GM12878 (cell line): ENCODE measurements at regions not wholly inside any gene's neighbourhood (a gene's known extent, or its start where the extent isn't known, plus 50 kb on each side); places are given as distances from the start of the nearest gene placed in this dataset.

Experiments
- ATAC-seq: fragments of 200-7000 bp; cut with Tn5 transposase; 3 replicates; pipeline ENCODE4 v1.9.1; 2020; ENCODE audit warnings: mild to moderate bottlenecking, moderate library complexity
- BruUV-seq: library from RNA; stranded (reverse); fragments of 400-500 nt; replicated peaks from 2 replicates; lab custom pipeline; 2021; lab: Mats Ljungman, UMichigan
- CTCF ChIA-PET: fragments of 300-600 bp; sonication (Branson Sonifier 250); formaldehyde crosslinking; extraction: SDS; loops from one replicate; lab custom pipeline; 2021; ENCODE audit warnings: inconsistent platforms; lab: Yijun Ruan, JAX
- POLR2A ChIA-PET: fragments of 350-600 bp; formaldehyde crosslinking; extraction: SDS; loops from one replicate; lab custom pipeline; 2021; ENCODE audit warnings: inconsistent platforms; lab: Charles Lee
- RAD21 ChIA-PET: fragments of 300-600 bp; sonication (Branson Sonifier 250); formaldehyde crosslinking; loops from one replicate; lab custom pipeline; 2023; ENCODE audit warnings: antibody characterized with exemption; ENCODE audit not compliant: unreplicated experiment; lab: Charles Lee
- SMC1A ChIA-PET: fragments of 300-600 bp; sonication (Branson Sonifier 250); formaldehyde crosslinking; loops from one replicate; lab custom pipeline; 2023; ENCODE audit not compliant: unreplicated experiment, uncharacterized antibody; lab: Charles Lee
- DNase-seq: peaks from one replicate; pipeline ENCODE4 v3.0.0-alpha.2; 2011; ENCODE audit warnings: low read depth, low spot score
- FAIRE-seq: peaks from 3 replicates; lab custom pipeline; 2011; peaks lifted over from hg19 to GRCh38; lab: Jason Lieb, UNC
- H2AFZ ChIP-seq: 2 replicates; pipeline ENCODE4 v1.6.0; 2011; ENCODE audit warnings: low read depth, low read length, control low read depth; ENCODE audit not compliant: control insufficient read depth
- H3K27ac ChIP-seq: 2 replicates; pipeline ENCODE4 v1.5.1; 2011; ENCODE audit warnings: control low read depth; ENCODE audit not compliant: control insufficient read depth, insufficient read depth
- H3K27me3 ChIP-seq, 2 experiments: replicated peaks in 1 of 2; 2 replicates each; pipeline versions ENCODE4 v1.6.0 to v1.6.1; 2011; ENCODE audit warnings: low read length in 1 of 2; ENCODE audit not compliant: control insufficient read depth in 2 of 2, insufficient read depth in 2 of 2
- H3K36me3 ChIP-seq, 2 experiments: 2 replicates each; pipeline ENCODE4 v1.5.1; 2011; ENCODE audit warnings: low read length in 1 of 2; ENCODE audit not compliant: control insufficient read depth in 2 of 2, insufficient read depth in 2 of 2
- H3K4me1 ChIP-seq: 2 replicates; pipeline ENCODE4 v1.6.1; 2011; ENCODE audit warnings: mild to moderate bottlenecking, low read length, moderate library complexity, mixed read lengths; ENCODE audit not compliant: control insufficient read depth, insufficient read depth
- H3K4me2 ChIP-seq: 2 replicates; pipeline ENCODE4 v1.6.0; 2011; ENCODE audit warnings: control low read depth; ENCODE audit not compliant: control insufficient read depth, insufficient read depth
- H3K4me3 ChIP-seq: fragments of 200-600 bp; sonication (generic); 2 replicates; pipeline ENCODE4 v1.5.1; 2016
- H3K79me2 ChIP-seq: 2 replicates; pipeline ENCODE4 v1.6.0; 2011; ENCODE audit warnings: low read length; ENCODE audit not compliant: control insufficient read depth, insufficient read depth
- H3K9ac ChIP-seq: 2 replicates; pipeline ENCODE4 v1.8.0; 2011; ENCODE audit warnings: low read length, control low read depth, mixed read lengths; ENCODE audit not compliant: control insufficient read depth, insufficient read depth
- H3K9me3 ChIP-seq: replicated peaks from 3 replicates; pipeline ENCODE4 v1.5.1; 2011; ENCODE audit warnings: mild to moderate bottlenecking, low read length; ENCODE audit not compliant: control insufficient read depth, insufficient read depth
- H4K20me1 ChIP-seq: 2 replicates; pipeline ENCODE4 v1.6.0; 2011; ENCODE audit not compliant: control insufficient read depth, insufficient read depth
- BHLHE40 ChIP-seq, 2 experiments: fragments of 450-650 bp in 1 of 2; IDR thresholded peaks; 2 replicates each; pipeline ENCODE4 v1.6.1; 2011 to 2017; ENCODE audit warnings: low read depth in 2 of 2, borderline replicate concordance in 1 of 2, improper control_type of control experiment in 1 of 2, low read length in 1 of 2, mild to moderate bottlenecking in 1 of 2
- BMI1 ChIP-seq: fragments of 450-650 bp; IDR thresholded peaks from 2 replicates; pipeline ENCODE4 v1.6.1; 2016; ENCODE audit warnings: mild to moderate bottlenecking, moderate library complexity, borderline replicate concordance
- BRCA1 ChIP-seq: IDR thresholded peaks from 2 replicates; pipeline ENCODE4 v1.6.1; 2011; ENCODE audit warnings: low read depth, low read length, improper control_type of control experiment
- CEBPB ChIP-seq, 2 experiments: fragments of 150-350 bp in 1 of 2; IDR thresholded peaks; 2 replicates each; pipeline ENCODE4 v1.6.1; 2012 to 2014; ENCODE audit warnings: low read depth in 2 of 2, low read length in 2 of 2, borderline replicate concordance in 1 of 2, inconsistent platforms in 1 of 2
- CHD2 ChIP-seq: IDR thresholded peaks from 2 replicates; pipeline ENCODE4 v1.6.1; 2011; ENCODE audit warnings: low read depth, low read length, improper control_type of control experiment, borderline replicate concordance
- FOS ChIP-seq: IDR thresholded peaks from 3 replicates; pipeline ENCODE4 v1.6.1; 2011; ENCODE audit warnings: borderline replicate concordance; ENCODE audit not compliant: insufficient read length; ENCODE audit errors: extremely low read depth
- FOXK2 ChIP-seq: fragments of 450-650 bp; IDR thresholded peaks from 2 replicates; pipeline ENCODE4 v1.6.1; 2017; ENCODE audit warnings: mild to moderate bottlenecking, moderate library complexity
- GATAD2B ChIP-seq: fragments of 450-650 bp; conservative IDR thresholded peaks from 2 replicates; pipeline ENCODE4 v1.6.1; 2017; ENCODE audit warnings: low read depth, mild to moderate bottlenecking, moderate library complexity
- IKZF1 ChIP-seq: fragments of 450-650 bp; conservative IDR thresholded peaks from 2 replicates; pipeline ENCODE4 v1.6.1; 2017; ENCODE audit warnings: antibody characterized with exemption, mild to moderate bottlenecking
- MEF2A ChIP-seq: IDR thresholded peaks from 2 replicates; pipeline ENCODE4 v1.6.1; 2011; ENCODE audit warnings: low read depth, mild to moderate bottlenecking, low read length, moderate library complexity; ENCODE audit not compliant: insufficient read depth
- MYB ChIP-seq: fragments of 150-350 bp; IDR thresholded peaks from 2 replicates; pipeline ENCODE4 v1.6.1; 2014; ENCODE audit warnings: mild to moderate bottlenecking, low read depth, low read length, borderline replicate concordance
- PAX5 ChIP-seq: IDR thresholded peaks from 2 replicates; pipeline ENCODE4 v1.6.1; 2011; ENCODE audit warnings: low read depth, low read length, borderline replicate concordance
- POLR2AphosphoS5 ChIP-seq: IDR thresholded peaks from 2 replicates; pipeline ENCODE4 v1.6.1; 2011; ENCODE audit warnings: mild to moderate bottlenecking, low read length, inconsistent platforms
- RB1 ChIP-seq: fragments of 450-650 bp; formaldehyde crosslinking; IDR thresholded peaks from 2 replicates; pipeline ENCODE4 v1.6.1; 2017; ENCODE audit warnings: mild to moderate bottlenecking, borderline replicate concordance
- SMARCA5 ChIP-seq: fragments of 450-650 bp; IDR thresholded peaks from 2 replicates; pipeline ENCODE4 v1.6.1; 2017; ENCODE audit warnings: mild to moderate bottlenecking
- TCF12 ChIP-seq: IDR thresholded peaks from 2 replicates; pipeline ENCODE4 v1.6.1; 2011; ENCODE audit warnings: low read depth, mild to moderate bottlenecking, low read length
- USF1 ChIP-seq: IDR thresholded peaks from 2 replicates; pipeline ENCODE4 v1.6.1; 2011; ENCODE audit warnings: borderline replicate concordance, low read depth, mild to moderate bottlenecking, moderate library complexity, mixed read lengths, low read length; ENCODE audit not compliant: insufficient read depth; ENCODE audit errors: extremely low read length
- WRNIP1 ChIP-seq: IDR thresholded peaks from 2 replicates; pipeline ENCODE4 v1.6.1; 2011; ENCODE audit warnings: low read depth, low read length, improper control_type of control experiment, borderline replicate concordance
- ZNF592 ChIP-seq: fragments of 450-650 bp; IDR thresholded peaks from 2 replicates; pipeline ENCODE4 v1.6.1; 2017; ENCODE audit warnings: mild to moderate bottlenecking, moderate library complexity
- WGBS: methylation state at CpG from one replicate; pipeline ENCODE4 v1.1.6; 2016; ENCODE audit warnings: low lambda C conversion rate; ENCODE audit not compliant: insufficient replicate concordance, insufficient coverage; ENCODE audit errors: missing lambda C conversion rate; 5-methylcytosine and 5-hydroxymethylcytosine counted together
- in situ Hi-C: fragments of 300-500 bp; cut with MboI; formaldehyde crosslinking; loops from 9 replicates; pipeline ENCODE4 v1.14.3; 2018; ENCODE audit warnings: mixed read lengths
- intact Hi-C: fragments of 100-400 bp; cut with micrococcal nuclease; formaldehyde crosslinking; loops from one replicate; pipeline ENCODE4 v1.14.2; 2022; ENCODE audit not compliant: unreplicated experiment

GRCh38 chr13:53822136-53822535 lies 793.5 kb downstream of the OLFM4 start:
- no peak overlapping the region for H3K4me2 ChIP-seq
- no peaks in the 10 kb centered on the region for H3K27me3 ChIP-seq
- CTCF ChIA-PET = no interaction called here
- no peaks in the 10 kb centered on the region for H3K9me3 ChIP-seq
- DNase-seq (no peak), ATAC-seq (no peak), FAIRE-seq (no peak)
- H3K36me3 ChIP-seq = no peaks in the 10 kb centered on the region
- no peak for TF ChIP-seq WRNIP1
- no peak for TF ChIP-seq USF1
- TF ChIP-seq ZNF592 = no peak
- TF ChIP-seq MEF2A = no peak
- no peak for TF ChIP-seq IKZF1
- no peak for TF ChIP-seq MYB
- TF ChIP-seq POLR2AphosphoS5 = no peak
- no peak for TF ChIP-seq BMI1
- no peak for TF ChIP-seq RB1
- no peak for TF ChIP-seq SMARCA5
- TF ChIP-seq BHLHE40 (IDR thresholded peaks at IDR 0.05; ENCODE audit: borderline replicate concordance in 1 of 2, low read depth in 2 of 2, low read length in 1 of 2) = no peak
- no peak for TF ChIP-seq CHD2
- TF ChIP-seq FOS = no peak
- TF ChIP-seq FOXK2 = no peak
- no peak for TF ChIP-seq GATAD2B
- TF ChIP-seq PAX5 = no peak
- no peak for TF ChIP-seq BRCA1
- no peak for TF ChIP-seq TCF12
- no peak for TF ChIP-seq CEBPB (IDR thresholded peaks at IDR 0.05; ENCODE audit: borderline replicate concordance in 1 of 2, low read depth in 2 of 2, low read length in 2 of 2)
- no peaks in the 10 kb centered on the region for H4K20me1 ChIP-seq
- intact Hi-C loops (no loop called here), in situ Hi-C loops (no loop called here)
- POLR2A ChIA-PET = no interaction called here
- no peak overlapping the region for H2AFZ ChIP-seq
- no peak overlapping the region for H3K4me3 ChIP-seq
- 22% methylated on average over 5 of the region's 5 CpGs for WGBS
- no peak overlapping the region for H3K27ac ChIP-seq
- no peaks in the 10 kb centered on the region for H3K4me1 ChIP-seq
- SMC1A ChIA-PET = interaction anchor here (1.5 kb wide), 1 partner anchor 21 kb away, joined by 4 read pairs; no protein-coding TSS in a partner anchor
- RAD21 ChIA-PET = no interaction called here
- no peak overlapping the region for H3K9ac ChIP-seq
- no TSS peak for BruUV-seq
- no peaks in the 10 kb centered on the region for H3K79me2 ChIP-seq
